Activated CD8-positive, alpha-beta memory T cell treated with anti-CD3 and anti-CD28 coated beads, Interleukin-2, amount 50 U/mL, for 48 hours (primary cell): ENCODE measurements at regions not wholly inside any gene's neighbourhood (a gene's known extent, or its start where the extent isn't known, plus 50 kb on each side); places are given as distances from the start of the nearest gene placed in this dataset.
"Not testable (repeated sequence)": the region's sequence is repeated elsewhere in the genome, so short reads cannot be mapped to it uniquely, and the experiment has no call there.

Source experiments
- DNase-seq: peaks from one replicate; pipeline ENCODE4 v3.0.0-alpha.2; 2020

DNA sequence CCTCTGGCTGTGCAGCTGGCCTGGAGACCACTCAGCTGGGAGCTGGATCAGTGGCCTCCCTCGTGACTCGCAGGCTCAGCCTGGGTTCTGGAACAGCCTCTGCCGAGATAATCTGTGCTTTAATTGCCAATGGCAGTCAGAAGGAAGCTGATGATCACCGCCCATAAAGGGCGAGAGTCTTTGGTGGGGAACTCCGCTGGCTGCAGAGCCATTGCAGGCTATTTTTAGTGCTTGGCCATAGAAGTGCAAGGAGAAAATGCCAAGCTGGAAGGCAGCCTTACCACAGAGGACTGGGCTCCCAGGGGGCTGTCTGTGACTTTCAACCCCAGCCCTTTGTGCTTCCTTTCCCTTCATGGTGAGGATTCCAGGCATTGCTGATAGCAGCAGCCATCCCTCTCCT, 62.2 kb upstream of the TENM4 start:
- no peak for DNase-seq

DNA sequence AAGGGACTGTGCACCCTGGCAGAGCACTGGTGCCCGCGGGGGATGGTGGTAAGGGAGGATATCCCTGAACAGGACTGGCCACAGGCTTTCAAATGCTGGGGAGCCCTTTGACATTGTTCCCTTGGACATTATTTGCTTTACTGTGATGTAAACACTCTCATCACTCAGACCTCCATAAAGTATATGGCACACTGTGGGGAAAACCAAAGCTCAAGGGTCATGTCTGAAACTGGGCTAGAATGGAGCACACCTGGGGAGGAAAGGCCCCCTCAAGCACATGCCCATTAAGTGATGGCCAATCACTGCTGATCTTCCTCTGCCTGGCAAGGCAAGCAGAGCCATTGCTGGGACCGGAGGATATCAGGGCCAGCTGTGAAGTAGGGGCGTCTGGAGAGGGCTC, 60.9 kb upstream of the TENM4 start:
- no peak for DNase-seq

DNA sequence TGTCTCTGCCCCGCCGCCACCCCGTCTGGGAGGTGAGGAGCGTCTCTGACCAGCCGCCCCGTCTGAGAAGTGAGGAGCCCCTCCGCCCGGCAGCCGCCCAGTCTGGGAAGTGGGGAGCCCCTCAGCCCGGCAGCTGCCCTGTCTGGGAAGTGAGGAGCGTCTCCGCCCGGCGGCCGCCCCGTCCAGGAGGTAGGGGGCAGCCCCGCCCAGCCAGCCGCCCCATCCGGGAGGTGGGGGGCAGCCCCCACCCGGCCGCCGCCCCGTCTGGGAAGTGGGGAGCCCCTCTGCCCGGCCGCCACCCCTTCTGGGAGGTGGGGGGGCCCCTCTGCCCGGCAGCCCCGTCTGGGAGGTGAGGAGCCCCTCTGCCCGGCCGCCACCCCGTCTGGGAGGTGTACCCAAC, 59.1 kb upstream of the TENM4 start:
- not testable (repeated sequence) for DNase-seq

DNA sequence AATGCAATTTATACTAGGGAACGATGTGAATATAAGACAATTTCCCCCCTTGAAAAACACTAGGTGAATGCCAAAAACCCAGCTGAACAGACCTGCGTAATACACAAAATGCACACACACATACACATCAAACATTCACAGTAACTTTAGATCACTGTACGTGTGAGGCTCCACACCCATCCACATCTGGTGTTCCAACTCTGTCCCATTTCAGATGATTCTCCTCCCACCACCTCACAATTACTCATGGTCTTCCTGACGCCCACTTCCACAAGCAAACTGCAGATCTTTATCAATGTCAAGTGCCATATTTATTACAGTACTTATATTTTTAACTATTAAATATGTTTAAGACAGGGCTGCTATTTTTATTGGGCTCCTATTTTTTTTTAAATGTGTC, 57.8 kb upstream of the TENM4 start:
- DNase-seq: no peak

DNA sequence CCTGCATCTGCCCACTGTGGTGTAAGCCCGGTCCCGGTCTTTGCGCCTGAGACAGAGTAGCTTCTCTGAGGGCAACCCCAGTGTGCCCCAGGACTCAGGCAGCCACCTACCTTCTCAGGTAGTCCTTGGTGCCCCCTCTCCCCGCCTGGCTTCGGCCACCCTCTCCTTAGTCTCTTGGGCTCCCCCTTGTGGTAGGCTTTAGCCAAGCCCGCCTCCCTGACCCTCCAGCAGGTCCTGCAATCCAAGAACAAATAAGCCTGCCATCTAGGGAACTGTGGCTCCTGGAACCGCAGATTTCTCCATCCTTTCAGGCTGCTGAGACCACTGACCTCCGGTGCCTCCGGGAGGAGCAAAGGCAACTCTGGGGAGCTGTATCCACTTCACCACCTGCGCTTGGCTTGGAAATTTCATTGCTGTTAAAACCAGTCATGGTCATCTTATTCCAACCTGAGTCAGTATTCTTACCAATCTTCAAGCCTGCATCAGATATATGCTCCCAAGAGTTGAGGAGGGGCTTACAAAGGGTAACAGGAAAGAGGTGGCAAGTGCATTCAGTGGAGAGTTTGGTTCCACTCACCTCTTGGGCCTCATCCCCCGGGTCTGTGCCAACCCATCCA, 52.8 kb upstream of the TENM4 start:
- peak; percentile 73 for DNase-seq

DNA sequence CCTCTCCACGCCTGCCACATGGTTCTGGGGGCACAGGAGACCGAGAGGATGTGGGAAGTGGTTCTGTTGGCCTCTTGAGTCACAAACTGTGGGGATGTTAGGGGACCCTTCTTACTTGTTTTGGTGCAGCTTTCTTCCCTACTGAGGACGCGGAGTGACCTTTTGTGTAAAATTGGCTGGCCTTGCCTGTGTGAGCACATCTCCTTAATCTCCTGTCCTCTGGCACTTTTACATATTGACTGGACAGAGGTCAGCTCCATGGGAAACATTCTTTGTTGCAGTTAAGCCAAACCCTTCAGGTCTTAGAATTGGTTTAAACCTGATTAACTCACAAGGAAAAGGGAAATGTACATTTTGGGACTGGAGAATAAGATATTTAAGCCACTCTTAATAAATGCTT, 51.2 kb upstream of the TENM4 start:
- no peak for DNase-seq
